Transverse colon (tissue), 4 donors: ENCODE measurements at regions not wholly inside any gene's neighbourhood (a gene's known extent, or its start where the extent isn't known, plus 50 kb on each side); places are given as distances from the start of the nearest gene placed in this dataset.

Experiments
- DNase-seq: peaks from one replicate; pipeline ENCODE4 v3.0.0-alpha.2; 2019
- H3K27ac ChIP-seq, 4 donors: fragments of 200-600 bp; sonication (generic); 2 replicates each; pipeline ENCODE4 v1.5.1; 2016 to 2018; ENCODE audit warnings: inconsistent platforms in 4 of 4
- H3K27me3 ChIP-seq: fragments of 200-600 bp; sonication (generic); 2 replicates; pipeline ENCODE4 v1.5.1; 2017; ENCODE audit warnings: inconsistent platforms
- H3K36me3 ChIP-seq, 4 donors: fragments of 200-600 bp; sonication (generic); 2 replicates each; pipeline ENCODE4 v1.5.1; 2017 to 2019; ENCODE audit warnings: inconsistent platforms in 4 of 4
- H3K4me1 ChIP-seq, 4 donors: fragments of 200-600 bp; sonication (generic); 2 replicates each; pipeline ENCODE4 v1.5.1; 2017 to 2020; ENCODE audit warnings: inconsistent platforms in 4 of 4
- H3K4me3 ChIP-seq, 4 donors: fragments of 200-600 bp; sonication (generic); 1 replicate in 1 of 4; 2 replicates in 3 of 4; pipeline versions ENCODE4 v1.5.1 to v1.6.1; 2017 to 2019; ENCODE audit warnings: inconsistent platforms in 4 of 4
- H3K9me3 ChIP-seq, 2 donors: fragments of 200-600 bp; sonication (generic); 2 replicates each; pipeline ENCODE4 v1.5.1; 2017 to 2019; ENCODE audit warnings: inconsistent platforms in 2 of 2
- EP300 ChIP-seq: sonication (generic); formaldehyde crosslinking; IDR thresholded peaks from one replicate; pipeline ENCODE4 v1.6.1; 2017; ENCODE audit warnings: antibody characterized with exemption, low read depth
- POLR2A ChIP-seq: fragments of 450-650 bp; IDR thresholded peaks from one replicate; pipeline ENCODE4 v1.6.1; 2016; ENCODE audit warnings: antibody characterized with exemption, mild to moderate bottlenecking, moderate library complexity
- POLR2AphosphoS5 ChIP-seq, 3 donors: sonication (generic); formaldehyde crosslinking; IDR thresholded peaks; one replicate each; pipeline ENCODE4 v1.6.1; 2016; ENCODE audit warnings: antibody characterized with exemption in 3 of 3
- WGBS, 2 donors: methylation state at CpG; one replicate each; pipeline ENCODE4 v1.1.5; 2018; ENCODE audit warnings: low coverage in 1 of 2; 5-methylcytosine and 5-hydroxymethylcytosine counted together
- in situ Hi-C, 4 donors: fragments of 200-750 bp; cut with MboI; loops; one replicate each; pipeline versions ENCODE4 v1.15.0 to v1.15.1; 2017; ENCODE audit warnings: low sequenced_read_pairs in 3 of 4, low pct_ligation_motif_present in 1 of 4, low pct_unique_long_range_greater_than_20kb in 1 of 4
- intact Hi-C: fragments of 100-400 bp; cut with DNase I; formaldehyde crosslinking; loops from one replicate; pipeline ENCODE4 v1.15.1; 2023; ENCODE audit warnings: low total_unique reads
- TF ChIP-seq, protein P1 (sequence below), 5 experiments: fragments of 200-600 bp in 3 of 5; fragments of 450-650 bp in 2 of 5; sonication (generic) in 3 of 5; IDR thresholded peaks; 1 replicate in 2 of 5; 2 replicates in 3 of 5; pipeline ENCODE4 v1.5.1; 2016 to 2017; ENCODE audit warnings: antibody characterized with exemption in 5 of 5, inconsistent platforms in 3 of 5, mild to moderate bottlenecking in 2 of 5, moderate library complexity in 1 of 5

DNA sequence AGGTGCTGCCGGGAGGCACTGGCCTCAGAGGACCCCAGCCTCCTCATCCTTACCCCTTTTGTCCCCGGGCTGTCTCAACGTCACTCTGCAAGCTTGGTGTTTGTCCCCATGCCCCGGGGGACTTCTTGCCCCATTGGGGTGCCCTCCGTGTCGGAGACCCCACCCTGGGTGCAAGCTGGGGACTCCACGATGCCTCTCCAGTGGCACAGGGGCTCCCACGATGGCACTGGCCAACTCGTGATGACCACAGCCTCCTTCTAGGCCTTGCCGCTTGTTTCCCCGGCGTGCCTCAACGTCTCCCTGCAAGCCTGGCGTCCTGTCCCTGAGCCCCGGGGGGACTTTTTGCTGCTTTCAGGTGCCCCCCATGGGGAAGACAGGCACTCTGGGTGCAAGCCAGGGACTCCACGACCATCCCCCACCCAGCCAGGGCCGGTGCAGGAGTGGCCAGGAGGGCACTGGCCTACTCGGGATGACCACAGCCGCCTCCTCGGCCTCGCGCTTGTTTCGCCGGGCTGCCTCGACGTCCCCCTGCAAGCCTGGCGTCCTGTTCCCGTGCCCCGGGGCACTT is 237.0 kb downstream of the TUBA3C start:
- Histone ChIP-seq H3K4me3 (no peak overlapping the region), H3K9me3 (no peaks in the 10 kb centered on the region), H3K27me3 (no peaks in the 10 kb centered on the region), H3K27ac (no peak overlapping the region), H3K4me1 (no peaks in the 10 kb centered on the region), H3K36me3 (no peaks in the 10 kb centered on the region)
- WGBS, 2 donors: 91% methylated on average over 28 of the region's 29 CpGs; no CpG with 5 or more reads in 1 of the 2 donors
- no peak for DNase-seq
- in situ Hi-C loops: no loop called here
- TF ChIP-seq POLR2A (no peak), POLR2AphosphoS5 (IDR thresholded peaks at IDR 0.05) (no peak), EP300 (no peak)
- TF ChIP-seq, protein P1, sequence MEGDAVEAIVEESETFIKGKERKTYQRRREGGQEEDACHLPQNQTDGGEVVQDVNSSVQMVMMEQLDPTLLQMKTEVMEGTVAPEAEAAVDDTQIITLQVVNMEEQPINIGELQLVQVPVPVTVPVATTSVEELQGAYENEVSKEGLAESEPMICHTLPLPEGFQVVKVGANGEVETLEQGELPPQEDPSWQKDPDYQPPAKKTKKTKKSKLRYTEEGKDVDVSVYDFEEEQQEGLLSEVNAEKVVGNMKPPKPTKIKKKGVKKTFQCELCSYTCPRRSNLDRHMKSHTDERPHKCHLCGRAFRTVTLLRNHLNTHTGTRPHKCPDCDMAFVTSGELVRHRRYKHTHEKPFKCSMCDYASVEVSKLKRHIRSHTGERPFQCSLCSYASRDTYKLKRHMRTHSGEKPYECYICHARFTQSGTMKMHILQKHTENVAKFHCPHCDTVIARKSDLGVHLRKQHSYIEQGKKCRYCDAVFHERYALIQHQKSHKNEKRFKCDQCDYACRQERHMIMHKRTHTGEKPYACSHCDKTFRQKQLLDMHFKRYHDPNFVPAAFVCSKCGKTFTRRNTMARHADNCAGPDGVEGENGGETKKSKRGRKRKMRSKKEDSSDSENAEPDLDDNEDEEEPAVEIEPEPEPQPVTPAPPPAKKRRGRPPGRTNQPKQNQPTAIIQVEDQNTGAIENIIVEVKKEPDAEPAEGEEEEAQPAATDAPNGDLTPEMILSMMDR (IDR thresholded peaks at IDR 0.05): no peak
- intact Hi-C loops: no loop called here

- H3K36me3 ChIP-seq: no peaks in the 10 kb centered on the region
- TF ChIP-seq, protein P1 (IDR thresholded peaks at IDR 0.05): no peak
- TF ChIP-seq POLR2A (no peak), EP300 (no peak), POLR2AphosphoS5 (IDR thresholded peaks at IDR 0.05) (no peak)
- no peak for DNase-seq
- no peak overlapping the region for H3K27ac ChIP-seq
- no peaks in the 10 kb centered on the region for H3K27me3 ChIP-seq
- no peak overlapping the region for H3K4me3 ChIP-seq
- intact Hi-C loops: no loop called here
- WGBS, 2 donors: 90% methylated on average over 45 of the region's 47 CpGs; no CpG with 5 or more reads in 1 of the 2 donors
- no peaks in the 10 kb centered on the region for H3K4me1 ChIP-seq
- no peaks in the 10 kb centered on the region for H3K9me3 ChIP-seq
- in situ Hi-C loops: no loop called here
Measured at GRCh38 chr13:18943721-18944391, 237.8 kb downstream of the TUBA3C start.

- DNase-seq: no peak
- Histone ChIP-seq H3K4me1 (no peaks in the 10 kb centered on the region), H3K27ac (no peak overlapping the region), H3K27me3 (no peaks in the 10 kb centered on the region), H3K36me3 (no peaks in the 10 kb centered on the region), H3K9me3 (no peaks in the 10 kb centered on the region), H3K4me3 (no peak overlapping the region)
- 92 to 100% methylated on average over 2 to 22 of the region's 22 CpGs for WGBS, 2 donors
- intact Hi-C loops: no loop called here
- TF ChIP-seq, protein P1 (IDR thresholded peaks at IDR 0.05): no peak
- TF ChIP-seq POLR2A (no peak), POLR2AphosphoS5 (IDR thresholded peaks at IDR 0.05) (no peak), EP300 (no peak)
- in situ Hi-C loops: no loop called here
Measured at GRCh38 chr13:18943273-18943672, 238.4 kb downstream of the TUBA3C start.

- H3K27ac ChIP-seq: no peak overlapping the region
- no peaks in the 10 kb centered on the region for H3K27me3 ChIP-seq
- no peak overlapping the region for H3K4me3 ChIP-seq
- TF ChIP-seq POLR2A (no peak), POLR2AphosphoS5 (IDR thresholded peaks at IDR 0.05) (no peak), EP300 (no peak)
- TF ChIP-seq, protein P1 (IDR thresholded peaks at IDR 0.05): no peak
- intact Hi-C loops (no loop called here), in situ Hi-C loops (no loop called here)
- no peaks in the 10 kb centered on the region for H3K4me1 ChIP-seq
- DNase-seq: no peak
- no peaks in the 10 kb centered on the region for H3K9me3 ChIP-seq
- WGBS, 2 donors: 51 to 67% methylated on average over 3 of the region's 3 CpGs
- no peaks in the 10 kb centered on the region for H3K36me3 ChIP-seq
Measured at GRCh38 chr13:18936104-18936503, 245.5 kb downstream of the TUBA3C start.
